ENCODE measurements at regions not wholly inside any gene's neighbourhood (a gene's known extent, or its start where the extent isn't known, plus 50 kb on each side); places are given as distances from the start of the nearest gene placed in this dataset.

DNA sequence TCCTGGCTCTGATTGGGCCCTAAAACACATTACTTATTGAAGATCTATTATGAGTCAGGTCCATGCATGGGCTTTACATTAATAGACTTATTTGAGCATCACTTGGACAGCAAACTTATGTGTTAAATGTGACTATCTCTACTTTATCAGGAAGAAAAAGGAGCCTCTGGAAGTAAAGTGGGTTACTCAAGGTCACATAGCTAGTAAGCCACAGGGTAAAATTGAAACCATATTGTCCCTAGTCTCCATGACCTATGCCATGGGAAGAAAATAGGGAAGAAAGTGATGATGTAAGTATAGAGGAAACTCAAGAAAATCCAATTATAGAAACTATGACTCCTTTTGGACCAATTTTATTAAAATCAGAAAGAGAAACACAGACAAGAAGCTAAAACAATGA is 555.3 kb downstream of the NUF2 start:
- no peak for DNase-seq (ENCODE audit: low spot score)

DNA sequence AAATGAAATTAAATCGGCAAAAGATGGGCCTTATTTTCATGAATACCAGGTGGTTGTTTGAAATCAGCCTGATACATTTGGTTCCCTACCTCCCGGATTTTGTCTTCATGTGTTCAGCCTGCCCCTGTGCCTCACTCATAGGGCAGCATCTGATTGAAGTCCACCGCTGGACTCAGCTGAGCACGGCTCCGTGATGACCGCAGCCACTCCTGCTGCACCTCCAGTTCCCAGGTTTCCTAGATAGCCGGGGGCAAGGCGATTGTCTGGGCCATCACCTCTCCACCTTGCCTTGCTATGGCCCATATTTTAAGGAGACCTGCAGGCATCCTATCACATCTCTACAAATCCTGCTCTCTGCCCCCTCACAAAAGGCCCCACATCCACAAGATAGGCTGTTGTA is 563.8 kb downstream of the NUF2 start:
- DNase-seq (ENCODE audit: low spot score) = no peak

DNA sequence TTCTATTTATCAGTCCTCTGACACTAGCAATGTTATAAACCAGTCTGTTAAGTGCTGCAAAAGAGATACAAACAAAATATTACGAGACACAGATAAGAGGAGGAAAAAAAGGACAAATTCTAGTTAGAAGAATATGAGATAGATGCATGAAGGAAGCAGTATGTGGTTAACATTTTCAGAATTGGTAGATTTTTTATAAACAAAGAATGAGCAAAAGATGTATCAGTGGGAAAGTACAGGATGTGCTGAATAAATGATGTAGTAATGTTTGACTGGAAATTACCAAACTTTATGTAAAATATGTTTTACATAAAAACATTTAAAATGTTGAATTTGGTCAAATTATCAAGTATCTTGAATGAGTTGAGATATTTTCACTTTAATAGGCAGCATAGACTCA is 574.2 kb downstream of the NUF2 start:
- no peak for DNase-seq (ENCODE audit: low spot score)

DNA sequence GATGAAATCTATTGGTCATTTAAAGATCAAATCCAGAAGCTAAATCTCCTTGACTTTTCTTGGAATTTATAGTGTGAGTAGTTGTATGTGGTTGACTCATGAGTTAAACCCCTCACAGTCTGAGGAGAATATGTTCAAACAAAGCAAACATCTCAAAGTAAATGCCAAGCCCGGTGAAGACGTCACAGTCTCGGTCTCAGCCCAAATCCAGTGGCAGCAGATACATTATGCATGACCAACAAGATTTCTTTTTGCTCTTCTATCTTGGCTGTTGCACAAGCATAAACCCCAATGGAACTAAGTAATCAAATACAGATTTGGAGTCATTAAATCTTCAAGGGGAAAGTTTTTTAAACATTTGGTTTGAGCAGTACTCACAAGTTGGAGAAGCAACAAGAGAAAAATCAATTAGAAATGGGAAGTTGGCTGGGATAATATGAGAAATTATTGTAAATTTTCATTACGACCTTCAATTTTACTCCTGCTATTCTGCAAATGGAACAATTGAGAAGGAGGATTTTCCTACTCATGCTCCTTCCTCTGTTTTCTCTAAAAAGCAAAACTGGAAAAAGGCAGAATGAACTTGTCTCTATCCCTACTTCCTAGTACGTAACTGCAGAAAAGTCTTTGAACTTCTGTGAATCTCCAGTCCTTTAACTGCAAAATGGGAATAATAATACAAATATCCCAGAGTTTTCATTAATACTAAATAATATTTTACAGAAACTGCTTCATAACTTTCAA is 575.8 kb downstream of the NUF2 start:
- no peak for DNase-seq (ENCODE audit: low spot score)

DNA sequence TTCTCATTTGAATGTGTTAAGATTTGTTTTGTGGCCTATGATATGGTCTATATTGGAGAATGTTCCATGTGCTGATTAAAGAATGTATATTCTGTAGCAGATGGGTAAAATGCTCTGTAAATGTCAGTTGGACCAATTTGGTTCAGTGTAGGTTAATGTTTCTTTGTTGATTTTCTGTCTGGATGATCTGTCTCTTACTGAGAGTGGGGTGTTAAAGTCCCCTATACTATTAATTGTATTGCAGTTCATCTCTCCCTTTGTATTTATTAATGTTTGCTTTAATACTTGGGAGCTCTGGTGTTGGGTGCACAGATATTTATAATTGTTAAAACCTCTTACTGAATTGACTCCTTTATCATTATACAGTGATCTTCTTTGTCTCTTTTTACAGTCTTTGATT is 584.5 kb downstream of the NUF2 start:
- DNase-seq (ENCODE audit: low spot score) = no peak

DNA sequence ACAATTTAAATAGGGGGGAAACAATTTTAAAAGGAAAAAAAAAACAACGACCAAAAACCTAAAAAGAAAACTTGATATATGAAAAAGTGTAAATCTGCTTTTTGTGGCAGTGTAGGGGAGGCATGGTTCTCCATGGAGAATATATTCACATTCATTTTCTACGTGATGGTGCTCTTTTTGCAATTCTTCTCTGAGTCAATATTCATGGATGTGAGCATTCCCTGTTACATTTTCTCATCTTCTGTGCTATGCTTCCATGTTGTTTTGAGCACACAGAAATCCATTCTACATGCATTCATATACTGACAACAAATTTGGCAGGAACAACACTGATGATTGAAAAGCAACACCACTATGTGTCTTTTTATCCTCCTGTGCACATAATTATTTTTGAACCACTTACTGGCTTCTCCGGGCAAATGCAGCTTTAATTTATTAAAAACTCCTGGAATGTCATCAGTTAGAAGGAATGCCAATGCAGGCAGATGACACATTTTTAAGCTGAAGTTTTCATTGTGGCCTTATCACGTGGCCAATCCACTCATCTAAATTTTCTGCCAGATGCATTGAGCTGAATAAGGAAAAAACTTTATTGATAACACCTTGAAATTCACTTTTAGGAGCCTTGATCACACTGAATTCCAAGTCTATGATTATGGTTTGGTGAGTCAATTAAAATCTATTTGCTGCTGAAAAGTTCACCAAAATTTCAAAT is 590.6 kb downstream of the NUF2 start:
- no peak for DNase-seq (ENCODE audit: low spot score)

DNA sequence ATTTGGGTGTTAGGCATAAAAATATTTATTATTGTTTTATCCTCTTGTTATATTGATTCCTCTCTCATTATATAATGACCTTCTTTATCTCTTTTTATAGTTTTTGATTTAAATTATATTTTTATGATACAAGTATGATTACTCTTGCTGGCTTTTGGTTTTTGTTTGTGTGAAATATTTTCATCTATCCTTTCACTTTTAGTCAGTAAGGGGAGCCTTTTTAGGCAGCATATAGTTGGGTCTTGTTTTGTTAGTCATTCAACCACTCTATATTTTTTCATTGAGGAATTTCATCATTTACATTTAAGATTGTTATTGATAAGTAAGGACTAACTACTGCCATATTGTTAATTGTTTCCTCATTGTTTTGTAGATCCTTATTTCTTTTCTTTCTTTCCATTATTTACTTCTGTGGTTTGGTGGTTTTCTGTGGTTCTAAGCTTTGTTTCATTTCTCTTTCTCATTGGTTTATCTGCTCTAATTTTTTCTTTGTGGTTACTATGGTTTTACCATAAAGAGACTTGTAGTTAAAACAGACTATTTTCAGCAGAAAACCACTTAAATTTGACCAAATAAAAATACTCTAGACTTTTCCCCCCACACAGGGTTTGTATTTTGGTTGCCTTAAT is 593.1 kb downstream of the NUF2 start:
- no peak for DNase-seq (ENCODE audit: low spot score)

DNA sequence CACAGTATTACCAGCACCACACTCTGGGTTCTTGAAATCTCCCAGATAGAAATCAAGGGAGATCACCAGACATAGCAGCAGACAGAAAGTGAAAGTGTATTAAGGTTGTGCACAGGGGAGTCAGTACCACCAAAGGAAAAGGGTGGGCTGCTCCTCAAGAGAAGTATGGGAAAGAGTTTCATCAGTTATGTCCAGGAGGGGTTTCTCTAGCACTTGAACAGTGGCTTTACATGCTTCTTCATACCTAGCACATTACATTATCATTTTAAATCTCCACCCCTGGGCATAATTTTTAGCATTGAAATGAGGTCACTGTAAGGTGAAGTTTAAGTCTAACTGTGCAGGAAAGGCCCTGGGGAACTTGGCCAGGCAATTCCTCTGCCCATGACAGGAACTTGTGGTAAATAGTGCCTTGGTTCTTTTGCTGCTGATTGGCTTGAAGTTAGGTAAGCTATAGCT is 601.0 kb downstream of the NUF2 start:
- DNase-seq (ENCODE audit: low spot score) = no peak

DNA sequence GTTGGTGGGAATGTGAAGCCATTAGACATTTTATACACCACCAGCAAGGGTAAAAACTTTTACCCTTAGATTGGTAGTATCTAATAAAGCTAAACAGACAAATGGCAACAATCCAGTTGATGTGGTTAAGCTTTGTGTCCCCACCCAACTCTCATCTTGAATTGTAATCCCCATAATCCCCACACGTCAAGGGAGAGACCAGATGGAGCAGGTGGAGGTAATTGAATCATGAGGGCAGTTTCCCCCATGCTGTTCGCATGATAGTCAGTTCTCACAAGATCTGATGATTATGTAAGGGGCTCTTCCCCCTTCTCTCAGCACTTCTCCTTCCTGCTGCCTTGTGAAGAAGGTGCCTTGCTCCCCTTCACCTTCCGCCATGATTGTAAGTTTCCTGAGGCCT is 602.3 kb downstream of the NUF2 start:
- no peak for DNase-seq (ENCODE audit: low spot score)

DNA sequence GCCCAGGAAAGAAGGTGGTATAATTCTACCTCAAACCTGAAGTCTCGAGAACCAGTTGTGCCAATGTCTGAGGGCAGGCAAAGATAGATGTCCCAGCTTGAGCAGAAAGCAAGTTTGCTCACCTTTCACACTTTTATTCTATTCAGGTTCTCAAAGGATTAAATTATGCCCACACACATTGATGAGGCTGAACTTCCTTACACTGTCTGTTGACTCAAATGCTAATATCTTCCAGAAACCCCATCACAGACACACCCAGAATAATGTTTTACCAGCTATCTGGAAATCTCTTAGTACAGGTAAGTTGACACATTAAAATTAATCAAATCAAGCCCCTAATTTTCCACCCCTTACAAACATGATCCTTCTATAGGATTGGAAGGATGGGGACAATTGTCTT is 605.7 kb downstream of the NUF2 start:
- no peak for DNase-seq (ENCODE audit: low spot score)

DNA sequence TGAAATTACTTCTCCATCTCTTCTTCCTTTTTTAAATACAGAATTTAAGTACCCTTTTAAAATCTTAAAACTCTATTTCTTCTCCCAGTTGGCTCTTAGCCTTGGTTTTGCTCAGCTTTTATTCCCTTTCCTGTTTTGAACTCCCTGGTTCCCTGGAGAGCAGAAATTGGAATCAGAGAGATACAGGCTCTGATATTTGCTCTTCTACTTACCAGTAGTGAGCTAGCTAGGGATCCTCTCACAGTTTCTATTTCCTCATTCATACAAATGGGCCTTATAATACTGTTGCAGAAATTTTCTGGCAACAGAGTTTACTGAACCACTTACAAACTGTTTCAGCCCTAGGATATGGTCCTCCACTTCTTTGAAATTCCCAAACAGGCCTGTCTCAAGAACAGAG is 606.3 kb downstream of the NUF2 start:
- DNase-seq (ENCODE audit: low spot score) = no peak

DNA sequence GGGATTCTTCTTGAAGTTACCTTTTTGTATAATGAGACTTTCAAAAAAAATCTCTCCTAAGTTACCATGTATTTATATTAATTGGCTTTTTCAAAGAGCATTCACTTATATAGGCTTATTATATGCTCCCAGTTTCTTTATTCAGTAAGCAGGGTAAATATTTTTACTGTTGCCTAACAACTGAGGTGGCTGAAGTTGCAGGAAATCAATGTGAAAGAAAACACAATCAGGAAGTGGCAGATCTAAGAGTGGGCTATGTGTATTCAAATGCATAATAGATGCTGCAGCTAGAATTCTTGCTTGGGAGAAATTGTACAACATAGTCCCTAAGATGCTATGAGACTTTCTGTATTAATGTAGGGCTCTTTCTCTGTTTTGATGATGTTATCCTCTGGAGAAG is 606.9 kb downstream of the NUF2 start:
- no peak for DNase-seq (ENCODE audit: low spot score)

DNA sequence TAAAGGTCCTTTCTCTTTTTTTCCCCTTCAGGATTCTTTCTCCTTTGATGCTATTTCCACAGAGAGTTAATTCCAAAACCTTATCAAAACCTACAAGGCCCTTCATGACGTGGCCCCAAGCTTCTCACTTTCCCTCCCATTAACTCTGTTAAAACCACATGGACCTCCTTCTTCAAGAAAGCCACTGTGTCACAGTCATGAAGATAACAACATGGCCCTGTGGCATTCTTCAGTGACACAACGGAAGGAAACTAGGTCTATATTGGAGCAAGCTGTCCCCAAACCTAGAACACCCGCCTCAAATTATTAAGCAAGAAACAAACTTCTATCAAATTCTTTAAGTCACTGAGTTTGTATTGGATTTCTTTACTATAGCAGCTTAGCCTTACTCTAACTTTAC is 611.1 kb downstream of the NUF2 start:
- no peak for DNase-seq (ENCODE audit: low spot score)

DNA sequence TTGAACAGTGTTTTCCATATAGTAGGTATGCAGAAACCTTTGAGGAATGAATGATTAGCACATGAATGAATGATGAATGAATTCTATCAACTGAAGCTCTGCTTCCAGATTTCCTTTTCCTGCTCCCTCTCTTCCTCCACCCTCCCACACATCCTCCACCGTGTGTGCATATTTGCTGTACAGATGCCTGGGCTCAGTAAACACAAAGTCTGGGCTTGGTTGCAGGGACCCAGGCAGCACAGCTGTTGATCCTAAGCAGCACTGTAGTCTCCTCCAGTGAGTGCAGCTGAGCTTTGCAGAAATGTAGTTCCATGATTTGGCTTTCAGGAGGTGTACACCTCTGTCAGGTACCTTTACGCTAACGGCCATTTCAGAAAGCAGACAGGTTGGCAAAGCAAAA is 611.7 kb downstream of the NUF2 start:
- DNase-seq (ENCODE audit: low spot score) = no peak

DNA sequence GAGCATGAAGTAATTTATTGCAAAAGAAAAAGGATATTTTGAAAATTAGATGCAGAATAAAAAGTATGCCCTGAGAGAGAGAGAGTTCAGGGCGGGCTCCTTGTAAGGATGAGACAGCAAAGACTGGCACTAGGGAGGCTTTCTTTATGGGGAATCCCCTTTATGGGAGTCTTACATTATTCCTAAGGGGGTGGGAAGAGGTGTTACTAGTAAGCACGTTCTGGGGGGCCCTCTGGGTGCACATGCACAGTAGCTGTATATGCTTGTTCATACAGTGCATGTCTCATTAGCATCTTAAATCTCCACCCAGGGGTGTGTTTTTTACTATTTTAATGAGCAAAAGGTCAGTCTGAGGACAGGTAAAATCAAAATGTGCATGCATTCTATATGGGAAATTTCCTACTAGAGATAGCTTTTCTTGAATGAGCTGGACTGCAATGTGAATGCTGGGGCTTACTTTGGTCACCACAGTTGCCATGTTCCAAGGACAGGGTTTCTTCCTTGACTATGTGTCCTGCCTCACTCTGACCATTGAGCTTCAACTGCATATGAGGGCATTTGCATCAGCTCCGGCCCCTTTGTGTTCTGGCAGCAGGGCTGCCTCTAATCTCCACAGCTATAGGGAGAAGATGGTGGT is 614.1 kb downstream of the NUF2 start:
- DNase-seq (ENCODE audit: low spot score) = no peak

DNA sequence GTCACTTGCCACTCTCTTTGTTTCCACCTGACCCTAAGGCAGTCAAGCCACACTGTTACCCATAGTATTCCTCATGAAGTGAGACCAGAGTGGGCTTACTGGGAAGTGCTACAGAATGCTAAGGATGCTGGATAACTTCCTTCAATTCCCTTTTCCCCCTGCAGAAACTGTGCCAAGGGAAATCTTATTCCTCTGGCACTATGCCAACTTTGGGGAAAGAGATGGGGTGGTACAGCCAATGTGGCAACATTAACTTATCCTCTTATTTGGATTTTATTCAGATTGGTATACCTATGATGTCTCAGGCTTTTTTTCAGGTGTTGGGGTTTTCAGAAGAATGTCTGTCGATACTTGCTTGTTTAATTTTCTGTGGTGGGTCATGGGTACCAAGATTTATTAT is 599.4 kb upstream of the PBX1 start:
- no peak for DNase-seq (ENCODE audit: low spot score)

DNA sequence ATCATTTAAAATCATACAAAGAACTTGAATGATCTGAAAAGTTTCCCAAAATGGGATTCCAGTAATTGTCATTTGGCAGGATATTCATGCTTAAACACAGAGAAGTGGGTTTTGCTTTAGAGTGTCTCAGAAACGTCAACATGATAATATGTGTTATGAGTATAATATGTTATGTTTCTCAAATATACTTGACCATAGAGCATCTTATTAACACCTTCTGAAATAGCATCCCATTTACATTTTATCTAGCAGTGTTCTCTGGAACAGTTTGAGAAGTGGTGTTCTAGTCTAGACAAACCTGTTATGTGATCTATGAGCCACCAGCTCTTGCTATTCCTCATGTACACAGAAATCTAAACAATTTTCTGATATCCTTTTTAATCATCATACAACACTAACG is 588.8 kb upstream of the PBX1 start:
- DNase-seq (ENCODE audit: low spot score) = no peak

DNA sequence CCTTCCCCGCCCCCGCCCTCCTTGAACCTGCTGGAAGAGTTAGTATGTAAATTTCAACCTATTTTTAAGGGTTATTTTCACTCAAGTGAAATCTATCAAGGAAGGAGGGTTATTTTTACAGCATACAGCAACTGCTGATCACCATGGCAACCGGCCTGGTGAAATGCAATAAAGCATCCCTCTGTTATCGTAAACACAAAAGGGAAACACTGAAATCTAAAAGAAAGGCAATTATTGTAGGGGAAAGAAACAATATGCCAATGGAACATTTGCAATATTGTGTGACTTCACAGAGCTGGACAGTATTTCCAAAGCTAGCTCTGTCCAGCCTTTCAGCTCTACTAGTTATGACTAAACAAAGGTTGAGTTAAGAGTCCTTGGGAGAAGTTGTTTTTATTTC is 588.3 kb upstream of the PBX1 start:
- no peak for DNase-seq (ENCODE audit: low spot score)

DNA sequence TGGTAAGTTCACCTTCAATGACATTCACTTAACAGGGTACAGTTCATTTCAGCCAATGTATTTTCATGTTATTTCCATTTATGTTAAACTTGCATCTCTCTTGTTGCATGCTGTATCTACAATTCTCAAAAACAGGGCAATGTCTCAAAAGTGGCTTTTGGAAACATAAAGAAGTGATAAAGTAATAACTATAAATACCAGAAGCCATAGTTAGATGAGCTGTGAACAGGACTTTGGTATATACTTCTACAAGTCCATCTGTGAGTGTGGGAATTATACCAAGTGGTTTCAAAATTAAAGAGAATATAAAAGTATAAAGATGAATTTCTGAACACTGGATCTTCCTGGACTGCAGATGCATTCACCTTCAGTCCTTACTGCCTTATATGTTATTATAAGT is 585.4 kb upstream of the PBX1 start:
- DNase-seq (ENCODE audit: low spot score) = no peak

DNA sequence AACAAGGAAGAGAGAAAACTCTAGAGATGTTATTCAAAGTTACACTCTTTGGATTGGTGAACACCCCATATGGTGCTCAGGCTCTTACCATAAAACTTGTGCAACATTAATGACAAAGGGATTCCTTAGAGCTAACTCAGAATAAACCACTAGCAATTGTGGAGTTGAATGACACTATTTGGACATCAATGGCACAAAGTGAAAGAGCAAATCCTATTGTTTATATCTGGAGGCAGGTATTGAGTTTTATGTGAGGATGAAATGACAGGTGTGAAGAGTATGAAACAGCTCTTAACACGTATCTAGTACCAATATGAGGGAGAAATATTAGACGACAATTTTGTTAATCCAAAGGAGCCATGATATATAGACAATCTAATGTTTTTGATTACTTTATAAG is 584.9 kb upstream of the PBX1 start:
- DNase-seq (ENCODE audit: low spot score) = no peak

DNA sequence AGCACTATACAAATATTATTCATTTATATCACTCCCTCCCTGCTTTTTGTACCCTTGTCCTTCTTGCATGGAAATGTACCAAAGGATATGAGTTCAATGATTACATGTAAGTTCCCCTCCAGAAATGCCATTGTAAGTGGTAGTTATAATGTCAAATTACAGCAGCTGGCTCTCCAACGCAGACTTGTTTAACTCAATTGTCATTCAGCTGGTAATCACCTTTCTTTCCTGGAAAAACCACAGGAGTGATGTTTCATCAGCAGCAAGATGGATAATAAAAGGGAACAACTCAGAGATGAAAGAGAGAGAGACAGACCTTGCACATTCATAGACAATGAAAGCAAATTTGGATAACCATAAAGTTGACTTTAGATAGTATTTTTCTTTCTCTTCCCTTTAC is 578.6 kb upstream of the PBX1 start:
- no peak for DNase-seq (ENCODE audit: low spot score)

DNA sequence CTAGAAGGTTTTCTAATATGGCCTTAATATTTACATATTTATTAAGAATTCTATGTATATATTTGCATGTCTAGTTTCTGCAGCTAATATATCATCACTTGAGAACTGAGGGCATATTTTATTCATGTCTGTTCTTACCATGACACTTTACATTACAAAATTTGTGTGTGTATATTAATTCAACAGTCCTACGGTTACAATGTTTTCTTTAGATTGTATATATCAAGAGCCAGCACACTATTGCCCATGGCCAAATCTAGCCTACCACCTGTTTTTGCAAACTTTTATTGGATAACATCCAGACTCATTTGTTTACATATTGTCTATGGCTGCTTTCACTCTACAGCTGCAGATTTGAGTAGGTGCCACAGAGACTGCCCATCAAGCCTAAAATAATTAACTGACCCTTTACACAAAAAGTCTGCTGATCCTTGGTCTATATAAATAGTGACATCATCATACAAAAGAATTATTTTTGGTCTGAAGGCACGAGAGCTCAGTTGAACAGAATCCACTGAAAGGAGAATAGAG is 577.4 kb upstream of the PBX1 start:
- no peak for DNase-seq (ENCODE audit: low spot score)

DNA sequence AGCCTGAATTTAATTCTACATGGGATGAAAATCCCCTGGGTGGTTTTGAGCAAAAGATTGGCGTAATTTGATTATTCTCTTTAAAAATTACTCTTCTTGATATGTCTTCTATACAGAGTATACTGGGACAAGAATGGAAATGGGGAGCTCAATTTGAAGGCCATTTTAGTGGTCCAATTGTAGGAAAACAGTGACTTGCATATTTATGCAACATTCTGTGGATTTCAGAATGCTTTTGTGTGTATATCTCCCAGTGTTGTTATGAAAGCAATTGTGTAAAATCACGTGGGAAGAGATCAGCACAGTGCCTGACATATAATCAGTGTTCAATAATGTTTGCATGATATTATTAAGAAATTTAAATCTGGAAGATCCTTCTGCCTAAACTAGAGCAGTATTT is 575.9 kb upstream of the PBX1 start:
- no peak for DNase-seq (ENCODE audit: low spot score)
